Stimulated activated CD4-positive, alpha-beta T cell treated with anti-CD3 and anti-CD28 coated beads, TNF-alpha, amount 100 ng/mL, for 4 hours (primary cell): ENCODE measurements at regions not wholly inside any gene's neighbourhood (a gene's known extent, or its start where the extent isn't known, plus 50 kb on each side); places are given as distances from the start of the nearest gene placed in this dataset.

Source experiments
- DNase-seq, 3 experiments: peaks; one replicate each; pipeline ENCODE4 v3.0.0-alpha.2; 2020; ENCODE audit warnings: low read depth in 3 of 3

- no peak for DNase-seq
Observed at GRCh38 chr20:24138951-24139350, 150.4 kb upstream of the GGTLC1 start.

GRCh38 chr20:24138196-24138857, 149.7 kb upstream of the GGTLC1 start:
- no peak for DNase-seq

GRCh38 chr20:24136659-24137246, 148.2 kb upstream of the GGTLC1 start:
- DNase-seq, result no peak

GRCh38 chr20:24135781-24136180, 147.2 kb upstream of the GGTLC1 start:
- no peak for DNase-seq

- DNase-seq, result no peak
Observed at GRCh38 chr20:24134930-24135329, 146.4 kb upstream of the GGTLC1 start.

GRCh38 chr20:24134284-24134683, 145.7 kb upstream of the GGTLC1 start:
- DNase-seq, result no peak

- DNase-seq, result no peak
Observed at GRCh38 chr20:24132246-24132645, 143.7 kb upstream of the GGTLC1 start.

GRCh38 chr20:24131684-24132083, 143.1 kb upstream of the GGTLC1 start:
- no peak for DNase-seq

GRCh38 chr20:24131281-24131680, 142.7 kb upstream of the GGTLC1 start:
- DNase-seq, result no peak

GRCh38 chr20:24129641-24130040, 141.1 kb upstream of the GGTLC1 start:
- DNase-seq, result no peak

- DNase-seq, result no peak
Observed at GRCh38 chr20:24124951-24125650, 136.5 kb upstream of the GGTLC1 start.

GRCh38 chr20:24124003-24124402, 135.4 kb upstream of the GGTLC1 start:
- DNase-seq, result no peak

- DNase-seq, result no peak
Observed at GRCh38 chr20:24118441-24119175, 130.0 kb upstream of the GGTLC1 start.

GRCh38 chr20:24118034-24118433, 129.5 kb upstream of the GGTLC1 start:
- no peak for DNase-seq

- DNase-seq, result no peak
Observed at GRCh38 chr20:24117383-24117782, 128.8 kb upstream of the GGTLC1 start.

GRCh38 chr20:24116611-24117010, 128.0 kb upstream of the GGTLC1 start:
- no peak for DNase-seq

- no peak for DNase-seq
Observed at GRCh38 chr20:24112360-24112759, 123.8 kb upstream of the GGTLC1 start.

GRCh38 chr20:24111858-24112257, 123.3 kb upstream of the GGTLC1 start:
- no peak for DNase-seq

- no peak for DNase-seq
Observed at GRCh38 chr20:24109537-24109936, 121.0 kb upstream of the GGTLC1 start.

- DNase-seq, result no peak
Observed at GRCh38 chr20:24109008-24109407, 120.4 kb upstream of the GGTLC1 start.

GRCh38 chr20:24108581-24108980, 120.0 kb upstream of the GGTLC1 start:
- DNase-seq, result no peak

GRCh38 chr20:24106801-24107445, 118.3 kb upstream of the GGTLC1 start:
- DNase-seq, result no peak
